ENCODE measurements at regions not wholly inside any gene's neighbourhood (a gene's known extent, or its start where the extent isn't known, plus 50 kb on each side); places are given as distances from the start of the nearest gene placed in this dataset.

- no peak overlapping the region for H3K4me3 ChIP-seq
- TF ChIP-seq, protein P1, sequence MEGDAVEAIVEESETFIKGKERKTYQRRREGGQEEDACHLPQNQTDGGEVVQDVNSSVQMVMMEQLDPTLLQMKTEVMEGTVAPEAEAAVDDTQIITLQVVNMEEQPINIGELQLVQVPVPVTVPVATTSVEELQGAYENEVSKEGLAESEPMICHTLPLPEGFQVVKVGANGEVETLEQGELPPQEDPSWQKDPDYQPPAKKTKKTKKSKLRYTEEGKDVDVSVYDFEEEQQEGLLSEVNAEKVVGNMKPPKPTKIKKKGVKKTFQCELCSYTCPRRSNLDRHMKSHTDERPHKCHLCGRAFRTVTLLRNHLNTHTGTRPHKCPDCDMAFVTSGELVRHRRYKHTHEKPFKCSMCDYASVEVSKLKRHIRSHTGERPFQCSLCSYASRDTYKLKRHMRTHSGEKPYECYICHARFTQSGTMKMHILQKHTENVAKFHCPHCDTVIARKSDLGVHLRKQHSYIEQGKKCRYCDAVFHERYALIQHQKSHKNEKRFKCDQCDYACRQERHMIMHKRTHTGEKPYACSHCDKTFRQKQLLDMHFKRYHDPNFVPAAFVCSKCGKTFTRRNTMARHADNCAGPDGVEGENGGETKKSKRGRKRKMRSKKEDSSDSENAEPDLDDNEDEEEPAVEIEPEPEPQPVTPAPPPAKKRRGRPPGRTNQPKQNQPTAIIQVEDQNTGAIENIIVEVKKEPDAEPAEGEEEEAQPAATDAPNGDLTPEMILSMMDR (IDR thresholded peaks at IDR 0.05): no peak
- TF ChIP-seq POLR2A (IDR thresholded peaks at IDR 0.05) (no peak), POLR2AphosphoS5 (IDR thresholded peaks at IDR 0.05) (no peak), EP300 (IDR thresholded peaks at IDR 0.05) (no peak)
Observed at GRCh38 chr13:80841414-80841813, 500.5 kb upstream of the SPRY2 start.

GRCh38 chr13:80840316-80840976, 499.5 kb upstream of the SPRY2 start:
- H3K27me3 ChIP-seq: no peaks in the 10 kb centered on the region
- no peaks in the 10 kb centered on the region for H3K36me3 ChIP-seq
- 24 to 48% methylated on average over 4 to 7 of the region's 7 CpGs for WGBS, 2 donors (ENCODE audit: low coverage in 1 of 2)
- H3K9me3 ChIP-seq: peaks cover 0 to 14% (median 0%) of the 10 kb centered on the region in 3 donors
- peak; percentile 82 for ATAC-seq
- H3K4me1 ChIP-seq: no peaks in the 10 kb centered on the region
- peak overlapping the region in 1 of 4 donors; percentile 12 for H3K27ac ChIP-seq
- TF ChIP-seq POLR2A (IDR thresholded peaks at IDR 0.05) (no peak), POLR2AphosphoS5 (IDR thresholded peaks at IDR 0.05) (no peak), EP300 (IDR thresholded peaks at IDR 0.05) (no peak)
- TF ChIP-seq, protein P1 (IDR thresholded peaks at IDR 0.05): no peak
- H3K4me3 ChIP-seq: no peak overlapping the region

More at GRCh38 chr13:80841414-80841813, 500.5 kb upstream of the SPRY2 start:
- no peak for ATAC-seq
- Histone ChIP-seq H3K36me3 (no peaks in the 10 kb centered on the region), H3K9me3 (peaks cover 0 to 14% (median 0%) of the 10 kb centered on the region in 3 donors), H3K27me3 (no peaks in the 10 kb centered on the region), H3K27ac (peak overlapping the region in 1 of 4 donors; percentile 12), H3K4me1 (no peaks in the 10 kb centered on the region)
- WGBS, 2 donors (ENCODE audit: low coverage in 1 of 2): 17 to 19% methylated on average over 1 of the region's 1 CpG

DNA sequence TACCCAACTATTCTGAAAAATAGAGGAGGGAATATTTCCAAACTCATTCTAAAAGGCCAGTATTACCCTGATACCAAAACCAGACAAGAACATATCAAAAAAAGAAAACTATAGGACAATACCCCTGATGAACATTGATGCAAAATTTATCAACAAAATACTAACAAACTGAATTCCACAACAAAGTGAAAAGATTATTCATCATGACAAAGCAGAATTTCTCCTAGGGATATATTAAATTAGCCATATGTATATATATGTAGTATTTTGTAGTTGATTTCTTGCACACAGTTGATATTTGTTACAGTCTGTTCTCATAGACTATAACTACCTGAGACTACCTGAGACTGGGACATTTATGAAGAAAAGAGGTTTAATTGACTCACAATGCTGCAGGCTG, 495.0 kb upstream of the SPRY2 start:
- no peaks in the 10 kb centered on the region for H3K36me3 ChIP-seq
- no peak overlapping the region for H3K4me3 ChIP-seq
- ATAC-seq: no peak
- H3K9me3 ChIP-seq: peaks cover 0 to 27% (median 0%) of the 10 kb centered on the region in 3 donors
- no peaks in the 10 kb centered on the region for H3K27me3 ChIP-seq
- TF ChIP-seq EP300 (IDR thresholded peaks at IDR 0.05): no peak
- TF ChIP-seq, protein P1 (IDR thresholded peaks at IDR 0.05): no peak
- TF ChIP-seq POLR2AphosphoS5 (IDR thresholded peaks at IDR 0.05): no peak
- no peak for TF ChIP-seq POLR2A (IDR thresholded peaks at IDR 0.05)
- no peaks in the 10 kb centered on the region for H3K4me1 ChIP-seq
- no peak overlapping the region for H3K27ac ChIP-seq

DNA sequence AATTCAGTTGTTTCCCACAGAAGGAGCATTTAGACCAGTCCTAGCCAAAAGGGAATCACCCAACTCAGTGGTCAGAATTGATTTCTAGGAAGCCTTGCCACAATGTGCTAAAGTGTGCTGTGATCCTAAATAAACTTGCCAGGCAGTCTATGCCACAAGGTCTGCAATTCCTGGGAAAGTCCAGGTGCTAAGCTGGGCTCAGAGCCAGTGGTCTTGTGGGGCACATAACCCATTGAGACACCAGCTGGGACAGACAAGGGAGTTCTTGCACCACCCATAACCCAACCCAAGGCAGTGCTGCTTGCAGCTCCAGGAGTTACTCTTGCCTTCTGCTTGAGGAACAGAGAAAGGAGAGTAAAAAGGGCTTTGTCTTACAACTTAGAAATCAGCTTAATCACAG, 489.5 kb upstream of the SPRY2 start:
- Histone ChIP-seq H3K9me3 (peaks cover 0 to 39% (median 0%) of the 10 kb centered on the region in 3 donors), H3K4me3 (no peak overlapping the region), H3K36me3 (no peaks in the 10 kb centered on the region), H3K27me3 (no peaks in the 10 kb centered on the region), H3K27ac (no peak overlapping the region), H3K4me1 (no peaks in the 10 kb centered on the region)
- no peak for ATAC-seq
- TF ChIP-seq POLR2A (IDR thresholded peaks at IDR 0.05) (no peak), EP300 (IDR thresholded peaks at IDR 0.05) (no peak), POLR2AphosphoS5 (IDR thresholded peaks at IDR 0.05) (no peak)
- TF ChIP-seq, protein P1 (IDR thresholded peaks at IDR 0.05): no peak

GRCh38 chr13:80828759-80829158, 487.8 kb upstream of the SPRY2 start:
- 83 to 91% methylated on average over 2 of the region's 2 CpGs for WGBS, 2 donors (ENCODE audit: low coverage in 1 of 2)
- Histone ChIP-seq H3K9me3 (peaks cover 0 to 29% (median 0%) of the 10 kb centered on the region in 3 donors), H3K36me3 (no peaks in the 10 kb centered on the region), H3K4me3 (no peak overlapping the region), H3K4me1 (no peaks in the 10 kb centered on the region), H3K27me3 (no peaks in the 10 kb centered on the region), H3K27ac (no peak overlapping the region)
- no peak for ATAC-seq
- TF ChIP-seq EP300 (IDR thresholded peaks at IDR 0.05) (no peak), POLR2A (IDR thresholded peaks at IDR 0.05) (no peak), POLR2AphosphoS5 (IDR thresholded peaks at IDR 0.05) (no peak)
- TF ChIP-seq, protein P1 (IDR thresholded peaks at IDR 0.05): no peak

Data from gastroesophageal sphincter (tissue), 4 donors.